H1 (cell line): ENCODE measurements at regions not wholly inside any gene's neighbourhood (a gene's known extent, or its start where the extent isn't known, plus 50 kb on each side); places are given as distances from the start of the nearest gene placed in this dataset.

Experiments used
- CTCF ChIA-PET: fragments of 300-600 bp; sonication (Branson Sonifier 250); formaldehyde crosslinking; loops from one replicate; lab custom pipeline; 2021; ENCODE audit not compliant: partially characterized antibody; lab: Charles Lee
- POLR2A ChIA-PET: fragments of 300-600 bp; sonication (Branson Sonifier 250); formaldehyde crosslinking; loops from one replicate; lab custom pipeline; 2021; ENCODE audit warnings: inconsistent platforms; ENCODE audit not compliant: partially characterized antibody; lab: Charles Lee
- DNase-seq, 2 experiments: peaks; one replicate each; pipeline versions ENCODE4 v3.0.0 to v3.0.0-alpha.2; 2010 to 2022; ENCODE audit warnings: low spot score in 2 of 2, low read depth in 1 of 2, mixed read lengths in 1 of 2
- FAIRE-seq: peaks from 2 replicates; lab custom pipeline; 2011; peaks lifted over from hg19 to GRCh38; lab: Jason Lieb, UNC
- H2AFZ ChIP-seq: 2 replicates; pipeline ENCODE4 v1.8.1; 2012; ENCODE audit warnings: low read length, inconsistent platforms
- H2AK5ac ChIP-seq: 2 replicates; pipeline ENCODE4 v1.6.1; 2013; ENCODE audit warnings: low read depth, low read length
- H2BK120ac ChIP-seq: replicated peaks from 2 replicates; pipeline ENCODE3; 2013; ENCODE audit warnings: low read depth, low read length, inconsistent platforms
- H2BK12ac ChIP-seq: 2 replicates; pipeline ENCODE4 v1.6.1; 2013; ENCODE audit warnings: low read depth, low read length
- H2BK15ac ChIP-seq: 2 replicates; pipeline ENCODE4 v1.6.1; 2013; ENCODE audit warnings: low read length
- H2BK20ac ChIP-seq: 2 replicates; pipeline ENCODE4 v1.6.1; 2013; ENCODE audit warnings: low read length
- H2BK5ac ChIP-seq: 2 replicates; pipeline ENCODE4 v1.6.1; 2013; ENCODE audit warnings: low read depth, low read length
- H3K14ac ChIP-seq: 2 replicates; pipeline ENCODE4 v1.6.1; 2013; ENCODE audit warnings: inconsistent platforms; ENCODE audit not compliant: insufficient read length
- H3K18ac ChIP-seq: 2 replicates; pipeline ENCODE4 v1.6.1; 2013; ENCODE audit warnings: low read length; ENCODE audit errors: extremely low read depth
- H3K23ac ChIP-seq: 2 replicates; pipeline ENCODE4 v1.6.1; 2013; ENCODE audit warnings: inconsistent platforms; ENCODE audit not compliant: insufficient read length
- H3K23me2 ChIP-seq: 2 replicates; pipeline ENCODE4 v1.6.1; 2013; ENCODE audit warnings: low read depth, low read length
- H3K27ac ChIP-seq: 2 replicates; pipeline ENCODE4 v1.6.1; 2011; ENCODE audit warnings: low read depth, low read length, inconsistent platforms
- H3K27me3 ChIP-seq, 4 experiments: replicated peaks in 1 of 4; 1 replicate in 1 of 4; 2 replicates in 3 of 4; pipeline versions ENCODE4 v1.6.1 to v1.8.1; 2011 to 2013; ENCODE audit warnings: low read length in 3 of 4, mild to moderate bottlenecking in 3 of 4, inconsistent platforms in 2 of 4, mixed read lengths in 2 of 4, moderate library complexity in 1 of 4; ENCODE audit not compliant: control insufficient read depth in 3 of 4, insufficient read depth in 3 of 4; ENCODE audit errors: extremely low read depth in 1 of 4
- H3K36me3 ChIP-seq, 4 experiments: 2 replicates each; pipeline versions ENCODE4 v1.6.1 to v1.8.1; 2011 to 2013; ENCODE audit warnings: mild to moderate bottlenecking in 4 of 4, low read length in 3 of 4, moderate library complexity in 2 of 4, control low read depth in 1 of 4, inconsistent platforms in 1 of 4; ENCODE audit not compliant: insufficient read depth in 4 of 4, control insufficient read depth in 2 of 4
- H3K4ac ChIP-seq: replicated peaks from 2 replicates; pipeline ENCODE3; 2013; ENCODE audit warnings: low read length, low read depth, mixed read lengths, inconsistent platforms; ENCODE audit not compliant: insufficient read length
- H3K4me1 ChIP-seq, 4 experiments: replicated peaks in 1 of 4; 1 replicate in 1 of 4; 2 replicates in 3 of 4; pipeline versions ENCODE4 v1.6.1 to v1.8.1; 2011 to 2013; ENCODE audit warnings: low read length in 3 of 4, inconsistent platforms in 2 of 4, mixed read lengths in 1 of 4; ENCODE audit not compliant: insufficient read depth in 4 of 4, control insufficient read depth in 3 of 4
- H3K4me2 ChIP-seq, 2 experiments: 2 replicates each; pipeline versions ENCODE4 v1.6.1 to v1.8.1; 2011 to 2013; ENCODE audit warnings: low read depth in 2 of 2, low read length in 2 of 2, control low read depth in 1 of 2, inconsistent platforms in 1 of 2, mild to moderate bottlenecking in 1 of 2; ENCODE audit not compliant: insufficient read depth in 1 of 2
- H3K4me3 ChIP-seq, 4 experiments: fragments of 200-600, 300-600 bp in 1 of 4; sonication (generic), shearing (Covaris generic), sonication (Bioruptor Twin) in 1 of 4; 2 replicates each; pipeline versions ENCODE4 v1.5.1 to v1.8.1; 2011 to 2016; ENCODE audit warnings: low read length in 4 of 4, low read depth in 3 of 4, control low read depth in 2 of 4, inconsistent platforms in 2 of 4, mild to moderate bottlenecking in 2 of 4, mixed read lengths in 1 of 4, moderate library complexity in 1 of 4; ENCODE audit not compliant: insufficient read depth in 2 of 4; ENCODE audit errors: extremely low read depth in 1 of 4
- H3K56ac ChIP-seq: replicated peaks from 2 replicates; pipeline ENCODE3; 2013; ENCODE audit warnings: low read depth, mild to moderate bottlenecking, mixed read lengths, low read length, inconsistent platforms; ENCODE audit not compliant: insufficient read length
- H3K79me1 ChIP-seq: 2 replicates; pipeline ENCODE4 v1.6.1; 2013; ENCODE audit warnings: low read depth, low read length, control low read depth
- H3K79me2 ChIP-seq, 2 experiments: 2 replicates each; pipeline versions ENCODE4 v1.6.1 to v1.8.1; 2012 to 2013; ENCODE audit warnings: low read length in 2 of 2, mild to moderate bottlenecking in 2 of 2, inconsistent platforms in 1 of 2; ENCODE audit not compliant: insufficient read depth in 2 of 2, control insufficient read depth in 1 of 2
- H3K9ac ChIP-seq, 4 experiments: replicated peaks in 1 of 4; 1 replicate in 1 of 4; 2 replicates in 3 of 4; pipeline versions ENCODE4 v1.6.1 to v1.8.1; 2011 to 2013; ENCODE audit warnings: low read depth in 3 of 4, low read length in 3 of 4, control low read depth in 2 of 4, mild to moderate bottlenecking in 2 of 4, moderate library complexity in 2 of 4, inconsistent platforms in 1 of 4; ENCODE audit errors: extremely low read depth in 1 of 4
- H3K9me3 ChIP-seq, 2 experiments: 2 replicates each; pipeline versions ENCODE4 v1.6.1 to v1.8.1; 2012 to 2013; ENCODE audit warnings: mild to moderate bottlenecking in 2 of 2, moderate library complexity in 2 of 2, control low read depth in 1 of 2, inconsistent platforms in 1 of 2, low read depth in 1 of 2, low read length in 1 of 2, mixed read lengths in 1 of 2; ENCODE audit not compliant: insufficient read depth in 2 of 2
- H4K20me1 ChIP-seq, 2 experiments: replicated peaks in 1 of 2; 2 replicates each; pipeline versions ENCODE3 to v1.8.1; 2011 to 2013; ENCODE audit warnings: inconsistent platforms in 2 of 2, low read length in 2 of 2, mild to moderate bottlenecking in 1 of 2; ENCODE audit not compliant: insufficient read depth in 2 of 2, control insufficient read depth in 1 of 2
- H4K5ac ChIP-seq: 2 replicates; pipeline ENCODE4 v1.6.1; 2013; ENCODE audit warnings: low read length, low read depth, mixed read lengths, inconsistent platforms; ENCODE audit not compliant: insufficient read length
- H4K8ac ChIP-seq: 2 replicates; pipeline ENCODE4 v1.8.0; 2013; ENCODE audit warnings: mild to moderate bottlenecking, moderate library complexity, low read length, inconsistent platforms; ENCODE audit not compliant: insufficient read depth; ENCODE audit errors: extremely low read depth
- H4K91ac ChIP-seq: replicated peaks from 2 replicates; pipeline ENCODE3; 2013; ENCODE audit warnings: low read length, mixed read lengths, inconsistent platforms; ENCODE audit not compliant: insufficient read length
- CHD1 ChIP-seq: IDR thresholded peaks from 2 replicates; pipeline ENCODE4 v1.6.1; 2012; ENCODE audit warnings: low read depth, low read length, improper control_type of control experiment
- HDAC2 ChIP-seq, 2 experiments: fragments of 300-600 bp in 1 of 2; sonication (generic) in 1 of 2; IDR thresholded peaks; 2 replicates each; pipeline ENCODE4 v1.6.1; 2011 to 2012; ENCODE audit warnings: low read depth in 2 of 2, low read length in 2 of 2, mild to moderate bottlenecking in 2 of 2, moderate library complexity in 2 of 2, borderline replicate concordance in 1 of 2, inconsistent platforms in 1 of 2
- KDM5A ChIP-seq: fragments of 200-600 bp; IDR thresholded peaks from 2 replicates; pipeline ENCODE4 v1.7.1; 2012; ENCODE audit warnings: mild to moderate bottlenecking, low read length, inconsistent platforms, mixed read lengths
- SIRT6 ChIP-seq: IDR thresholded peaks from one replicate; pipeline ENCODE4 v1.7.1; 2012; ENCODE audit warnings: low read length, inconsistent platforms
- TAF7 ChIP-seq: optimal IDR thresholded peaks from 2 replicates; pipeline ENCODE3; 2011; ENCODE audit warnings: low read depth, mild to moderate bottlenecking, inconsistent platforms, low read length, moderate library complexity, borderline replicate concordance
- TBP ChIP-seq: IDR thresholded peaks from 2 replicates; pipeline ENCODE4 v1.6.1; 2011; ENCODE audit warnings: low read depth, low read length, improper control_type of control experiment
- WGBS, 2 experiments: shearing (Covaris generic) in 1 of 2; methylation state at CpG; one replicate each; pipeline versions ENCODE4 v1.1.6 to v1.1.7; 2013 to 2015; ENCODE audit warnings: low lambda C conversion rate in 2 of 2, mixed read lengths in 2 of 2, inconsistent platforms in 1 of 2, low coverage in 1 of 2, missing lambda C conversion rate in 1 of 2; ENCODE audit not compliant: insufficient replicate concordance in 2 of 2, insufficient coverage in 1 of 2, insufficient read length in 1 of 2; ENCODE audit errors: extremely low coverage in 1 of 2, missing lambda C conversion rate in 1 of 2; 5-methylcytosine and 5-hydroxymethylcytosine counted together

DNA sequence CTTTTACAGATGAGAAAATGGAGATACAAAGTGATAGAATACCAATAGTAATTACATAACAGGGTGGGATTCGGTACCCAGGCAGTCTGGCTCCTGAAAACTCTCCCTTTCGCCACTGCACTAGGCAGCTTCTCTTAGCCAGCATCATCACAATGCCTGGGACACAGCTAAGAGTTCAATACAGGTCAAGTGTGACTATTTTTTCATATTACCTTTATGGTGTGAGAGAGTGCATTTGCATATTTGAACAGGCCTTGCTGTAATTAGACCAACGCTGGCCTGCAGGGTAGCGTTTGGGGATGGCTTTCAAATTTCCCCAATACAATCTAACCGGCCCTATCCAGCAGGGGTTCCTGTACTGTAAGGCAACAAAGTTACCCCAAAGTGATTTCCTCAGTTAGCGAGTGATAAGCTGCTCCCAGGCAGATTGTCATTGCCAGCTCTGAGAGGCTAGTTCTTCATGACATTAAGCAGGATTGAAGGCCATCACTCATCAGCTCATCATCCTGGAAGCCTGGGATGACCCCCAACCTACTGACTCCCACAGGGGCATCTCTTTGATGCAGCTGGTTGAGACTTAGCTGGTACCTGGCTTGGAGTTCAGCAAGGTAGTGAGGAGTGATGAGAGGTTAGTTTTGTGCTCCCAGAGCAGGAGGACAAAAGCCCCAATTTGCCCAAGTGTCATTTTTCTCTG, 836.8 kb upstream of the LCORL start:
- H2BK15ac ChIP-seq: no peak overlapping the region
- H3K27ac ChIP-seq: no peak overlapping the region
- H3K23me2 ChIP-seq: no peaks in the 10 kb centered on the region
- no peak overlapping the region for H3K9ac ChIP-seq
- no peak overlapping the region for H2BK12ac ChIP-seq
- TF ChIP-seq KDM5A: no peak
- no peak for TF ChIP-seq TAF7
- TF ChIP-seq HDAC2 (IDR thresholded peaks at IDR 0.05; ENCODE audit: borderline replicate concordance in 1 of 2, low read depth in 2 of 2, low read length in 2 of 2): no peak
- TF ChIP-seq SIRT6: no peak
- no peak for TF ChIP-seq CHD1
- TF ChIP-seq TBP: no peak
- H3K4me1 ChIP-seq: peaks cover 0 to 2% (median 0%) of the 10 kb centered on the region in 4 experiments; a peak in 1 of 7 replicates
- no peak overlapping the region for H3K4ac ChIP-seq
- WGBS, 2 experiments: 88% methylated on average over 6 of the region's 6 CpGs; no CpG with 5 or more reads in 1 of the 2 experiments
- no peak overlapping the region for H4K5ac ChIP-seq
- H4K91ac ChIP-seq: no peak overlapping the region
- POLR2A ChIA-PET: no interaction called here
- no peaks in the 10 kb centered on the region for H3K36me3 ChIP-seq
- H2AK5ac ChIP-seq: no peak overlapping the region
- no peak overlapping the region for H4K8ac ChIP-seq
- no peak overlapping the region for H2BK120ac ChIP-seq
- H2AFZ ChIP-seq: no peak overlapping the region
- H3K4me2 ChIP-seq: no peak overlapping the region
- H3K14ac ChIP-seq: no peak overlapping the region
- no peak overlapping the region for H2BK20ac ChIP-seq
- no peaks in the 10 kb centered on the region for H4K20me1 ChIP-seq
- H3K9me3 ChIP-seq: no peaks in the 10 kb centered on the region
- no peaks in the 10 kb centered on the region for H3K79me1 ChIP-seq
- peaks cover 0 to 3% (median 0%) of the 10 kb centered on the region in 4 experiments; a peak in 2 of 7 replicates for H3K27me3 ChIP-seq
- H3K18ac ChIP-seq: no peak overlapping the region
- H3K56ac ChIP-seq: no peak overlapping the region
- no peak overlapping the region for H2BK5ac ChIP-seq
- no peaks in the 10 kb centered on the region for H3K79me2 ChIP-seq
- DNase-seq: no peak
- no peak overlapping the region for H3K4me3 ChIP-seq
- CTCF ChIA-PET: interaction anchor here (0.8 to 1.2 kb wide), 2 partner anchors 10 to 379 kb away, joined by 4 read pairs; no protein-coding TSS in a partner anchor
- FAIRE-seq: no peak
- H3K23ac ChIP-seq: no peak overlapping the region
